Activated naive CD8-positive, alpha-beta T cell treated with anti-CD3 and anti-CD28 coated beads, Interleukin-2, amount 50 U/mL, for 24 hours (primary cell): ENCODE measurements at regions not wholly inside any gene's neighbourhood (a gene's known extent, or its start where the extent isn't known, plus 50 kb on each side); places are given as distances from the start of the nearest gene placed in this dataset.
A peak's percentile ranks its signal among the peaks of the same experiment; 100 is the strongest.

Experiments
- ATAC-seq: fragments of 150-1000 bp; cut with Tn5 transposase; one replicate; pipeline ENCODE4 v1.10.0; 2021
- DNase-seq: peaks from one replicate; pipeline ENCODE4 v3.0.0; 2021
- H3K27ac Mint-ChIP-seq: one replicate; pipeline ENCODE4 v1.8.0; 2021; ENCODE audit warnings: mild to moderate bottlenecking, mixed read lengths
- H3K27me3 Mint-ChIP-seq: one replicate; pipeline ENCODE4 v1.8.0; 2021; ENCODE audit warnings: mixed read lengths
- H3K36me3 Mint-ChIP-seq: one replicate; pipeline ENCODE4 v1.8.0; 2021; ENCODE audit warnings: low read depth, mixed read lengths
- H3K4me1 Mint-ChIP-seq: one replicate; pipeline ENCODE4 v1.8.0; 2021; ENCODE audit warnings: mixed read lengths
- H3K4me3 Mint-ChIP-seq: one replicate; pipeline ENCODE4 v1.8.0; 2021; ENCODE audit warnings: mild to moderate bottlenecking, moderate library complexity, mixed read lengths
- H3K9me3 Mint-ChIP-seq: one replicate; pipeline ENCODE4 v1.8.0; 2021; ENCODE audit warnings: mixed read lengths

DNA sequence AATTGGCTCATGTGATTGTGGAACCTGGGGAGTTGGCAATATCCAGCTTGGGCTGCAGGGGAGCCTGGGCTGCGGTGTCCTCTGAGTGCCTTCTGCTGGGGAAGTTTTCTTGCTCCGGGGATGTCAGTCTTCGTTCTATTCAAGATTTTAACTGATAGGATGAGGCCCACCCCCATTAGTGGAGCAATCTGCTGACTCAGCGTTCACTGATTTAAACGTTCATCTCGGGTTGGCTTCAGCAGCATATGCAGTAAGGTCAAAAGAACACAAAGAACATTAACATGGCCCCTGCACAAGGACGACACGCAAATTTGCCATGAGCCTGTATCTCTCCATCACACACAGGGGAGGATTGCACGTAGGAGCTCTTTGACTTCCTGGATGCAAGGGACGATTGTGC lies 360.6 kb upstream of the ADARB2 start:
- DNase-seq (no peak), ATAC-seq (no peak)
- no peaks in the 10 kb centered on the region for H3K9me3 Mint-ChIP-seq
- no peak overlapping the region for H3K27ac Mint-ChIP-seq
- H3K36me3 Mint-ChIP-seq: no peaks in the 10 kb centered on the region
- H3K27me3 Mint-ChIP-seq: no peaks in the 10 kb centered on the region
- H3K4me1 Mint-ChIP-seq: no peaks in the 10 kb centered on the region
- H3K4me3 Mint-ChIP-seq: no peak overlapping the region

DNA sequence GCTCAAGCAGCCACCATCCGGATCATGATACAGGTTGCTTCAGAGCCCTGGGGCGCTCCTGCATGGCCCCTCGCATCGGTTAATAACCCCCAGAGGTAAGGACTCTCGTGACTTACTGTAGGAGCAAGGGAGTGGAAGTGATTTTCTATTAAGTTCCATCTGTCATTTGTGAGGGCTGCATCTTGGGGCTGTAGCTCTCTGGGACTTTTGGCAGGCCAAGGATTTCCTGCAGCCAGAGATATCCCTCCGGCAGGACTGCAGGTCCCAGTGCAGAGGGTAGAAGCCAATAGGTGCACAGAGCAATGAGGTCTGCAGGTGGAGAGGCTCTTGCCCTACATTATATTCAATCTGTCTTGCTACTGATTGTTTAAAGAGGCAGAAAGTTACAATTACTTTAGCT lies 356.8 kb upstream of the ADARB2 start:
- no peaks in the 10 kb centered on the region for H3K27me3 Mint-ChIP-seq
- DNase-seq: no peak
- H3K4me3 Mint-ChIP-seq: no peak overlapping the region
- ATAC-seq: no peak
- H3K4me1 Mint-ChIP-seq: no peaks in the 10 kb centered on the region
- H3K36me3 Mint-ChIP-seq: no peaks in the 10 kb centered on the region
- H3K27ac Mint-ChIP-seq: no peak overlapping the region
- H3K9me3 Mint-ChIP-seq: no peaks in the 10 kb centered on the region

DNA sequence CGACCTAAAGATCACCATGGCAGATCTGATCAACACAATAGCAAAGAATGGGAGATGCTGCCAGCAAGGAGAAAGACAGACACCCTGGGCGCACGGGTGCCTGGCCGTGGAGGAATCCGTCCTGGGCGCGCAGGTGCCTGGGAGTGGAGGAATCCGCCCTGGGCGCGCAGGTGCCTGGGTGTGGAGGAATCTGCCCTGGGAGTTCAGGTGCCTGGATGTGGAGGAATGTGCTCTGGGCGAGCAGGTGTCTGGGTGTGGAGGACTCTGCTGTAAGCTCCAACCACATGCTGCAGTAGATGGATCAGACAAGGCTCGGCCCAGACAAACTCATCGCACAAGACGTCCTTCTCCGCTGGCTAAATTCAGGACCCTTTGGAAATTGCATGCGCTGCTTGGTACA lies 346.3 kb upstream of the ADARB2 start:
- no peak for ATAC-seq
- Mint-ChIP-seq H3K27me3 (peaks cover 3% of the 10 kb centered on the region), H3K9me3 (peaks cover 4% of the 10 kb centered on the region), H3K27ac (no peak overlapping the region), H3K36me3 (no peaks in the 10 kb centered on the region), H3K4me1 (no peaks in the 10 kb centered on the region), H3K4me3 (no peak overlapping the region)
- no peak for DNase-seq

DNA sequence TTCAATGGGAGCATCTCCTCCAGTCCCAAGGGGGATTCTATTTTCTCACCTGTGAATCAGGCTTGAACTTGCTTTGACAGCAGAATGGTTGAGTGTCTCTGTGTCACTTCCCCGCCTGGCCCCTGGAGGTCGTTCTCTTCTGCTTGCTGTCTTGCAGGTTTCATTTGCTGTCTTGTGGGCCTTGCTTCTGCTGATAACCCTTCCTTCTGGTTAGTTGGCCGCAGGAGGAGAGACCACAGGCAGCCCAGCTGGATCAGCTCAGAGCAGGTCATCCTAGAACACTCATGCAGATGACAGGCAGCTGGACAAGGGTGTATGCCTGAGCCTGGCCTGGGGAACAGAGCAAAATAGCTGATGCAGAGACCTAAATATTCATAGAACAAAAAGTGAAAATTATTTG lies 344.2 kb upstream of the ADARB2 start:
- no peak overlapping the region for H3K4me3 Mint-ChIP-seq
- no peak overlapping the region for H3K27ac Mint-ChIP-seq
- no peaks in the 10 kb centered on the region for H3K9me3 Mint-ChIP-seq
- peaks cover 3% of the 10 kb centered on the region for H3K27me3 Mint-ChIP-seq
- no peak for DNase-seq
- no peaks in the 10 kb centered on the region for H3K4me1 Mint-ChIP-seq
- ATAC-seq: no peak
- no peaks in the 10 kb centered on the region for H3K36me3 Mint-ChIP-seq

DNA sequence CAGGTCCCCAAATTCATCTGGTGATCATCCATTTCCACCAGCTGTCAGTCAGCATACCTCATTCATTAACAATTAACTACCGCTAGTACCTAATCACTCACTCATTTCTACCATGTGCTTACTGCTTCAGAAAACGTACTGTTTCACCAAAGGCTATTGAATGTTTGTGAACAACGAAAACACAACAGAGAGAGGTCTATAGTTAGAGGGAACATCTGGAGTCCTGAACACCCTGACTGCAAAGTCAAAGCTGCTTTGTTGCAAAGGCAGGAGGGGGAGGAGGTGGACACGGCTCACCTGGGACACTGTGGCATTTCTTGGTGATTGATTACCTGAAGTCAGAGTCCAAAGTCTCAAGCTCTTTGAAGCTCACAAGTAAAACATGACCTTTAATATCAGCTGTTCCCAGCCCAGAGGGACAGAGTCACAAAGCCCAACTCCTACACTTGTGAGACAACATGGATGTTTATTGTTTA lies 342.3 kb upstream of the ADARB2 start:
- H3K36me3 Mint-ChIP-seq: no peaks in the 10 kb centered on the region
- H3K4me1 Mint-ChIP-seq: no peaks in the 10 kb centered on the region
- H3K27ac Mint-ChIP-seq: no peak overlapping the region
- peaks cover 3% of the 10 kb centered on the region for H3K27me3 Mint-ChIP-seq
- H3K9me3 Mint-ChIP-seq: no peaks in the 10 kb centered on the region
- no peak for ATAC-seq
- H3K4me3 Mint-ChIP-seq: no peak overlapping the region
- DNase-seq: no peak

DNA sequence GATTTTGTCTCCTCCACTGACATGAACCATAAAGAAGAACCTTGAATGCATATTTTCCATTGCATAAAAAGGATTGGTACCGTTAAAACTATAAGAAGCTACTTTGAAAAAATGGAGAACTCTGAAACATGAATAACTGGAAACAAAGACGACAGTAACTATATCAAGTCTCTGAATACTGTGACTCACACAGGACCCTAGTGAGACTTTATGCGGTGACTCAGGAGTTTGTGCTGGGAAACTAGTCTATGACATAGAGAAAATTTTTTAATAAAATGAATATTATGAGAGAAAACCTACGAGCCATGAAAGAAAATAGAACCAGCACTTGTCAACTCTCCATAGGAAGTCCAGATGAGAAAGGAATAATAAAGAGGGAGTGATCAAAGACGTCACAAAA lies 339.9 kb upstream of the ADARB2 start:
- Mint-ChIP-seq H3K4me3 (no peak overlapping the region), H3K27me3 (peaks cover 3% of the 10 kb centered on the region), H3K27ac (no peak overlapping the region), H3K9me3 (peaks cover 4% of the 10 kb centered on the region), H3K36me3 (no peaks in the 10 kb centered on the region), H3K4me1 (no peaks in the 10 kb centered on the region)
- no peak for DNase-seq
- no peak for ATAC-seq

DNA sequence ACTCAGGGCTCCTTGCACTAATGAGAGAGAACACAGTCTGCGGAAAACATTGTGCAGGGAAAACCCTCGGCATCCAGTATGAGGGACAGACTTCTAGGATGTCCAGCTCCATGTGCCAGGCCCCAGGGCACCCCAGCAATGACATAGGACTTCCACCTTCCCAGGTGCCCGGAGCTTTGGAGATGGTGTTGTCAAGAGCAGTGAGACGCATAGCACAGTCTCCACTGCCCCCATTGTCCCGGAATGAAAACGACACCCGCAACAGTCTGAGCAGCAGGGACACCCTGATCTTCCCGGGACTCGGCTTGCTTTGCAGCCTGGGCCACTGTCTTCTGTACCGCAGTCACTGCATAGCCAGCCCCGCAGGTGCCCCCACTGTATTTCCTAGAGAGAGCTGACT lies 339.2 kb upstream of the ADARB2 start:
- peaks cover 3% of the 10 kb centered on the region for H3K27me3 Mint-ChIP-seq
- H3K9me3 Mint-ChIP-seq: peaks cover 4% of the 10 kb centered on the region
- no peaks in the 10 kb centered on the region for H3K36me3 Mint-ChIP-seq
- no peak for DNase-seq
- H3K4me1 Mint-ChIP-seq: no peaks in the 10 kb centered on the region
- no peak overlapping the region for H3K27ac Mint-ChIP-seq
- ATAC-seq: no peak
- H3K4me3 Mint-ChIP-seq: no peak overlapping the region

DNA sequence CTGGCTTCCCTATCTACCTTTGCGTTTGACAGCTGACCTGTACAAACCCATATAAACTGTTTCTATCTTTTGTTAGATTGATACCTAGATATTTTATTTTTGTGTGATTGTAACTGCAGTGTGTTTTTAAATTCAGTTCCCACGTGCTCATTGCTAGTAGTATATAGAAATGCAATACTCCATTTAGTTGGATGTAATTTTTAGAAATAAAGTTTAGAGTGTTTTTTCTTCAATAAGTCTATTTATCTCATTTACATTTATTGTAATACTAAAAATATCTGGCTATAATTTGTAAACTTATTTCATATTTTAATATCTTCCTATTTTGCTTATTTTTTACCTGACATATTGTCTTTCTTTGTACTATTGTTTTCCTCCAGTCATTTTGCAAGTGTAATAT lies 329.7 kb upstream of the ADARB2 start:
- no peak overlapping the region for H3K4me3 Mint-ChIP-seq
- H3K27ac Mint-ChIP-seq: no peak overlapping the region
- no peaks in the 10 kb centered on the region for H3K4me1 Mint-ChIP-seq
- no peaks in the 10 kb centered on the region for H3K27me3 Mint-ChIP-seq
- peaks cover 2% of the 10 kb centered on the region for H3K36me3 Mint-ChIP-seq
- ATAC-seq (no peak), DNase-seq (no peak)
- H3K9me3 Mint-ChIP-seq: peaks cover 14% of the 10 kb centered on the region

DNA sequence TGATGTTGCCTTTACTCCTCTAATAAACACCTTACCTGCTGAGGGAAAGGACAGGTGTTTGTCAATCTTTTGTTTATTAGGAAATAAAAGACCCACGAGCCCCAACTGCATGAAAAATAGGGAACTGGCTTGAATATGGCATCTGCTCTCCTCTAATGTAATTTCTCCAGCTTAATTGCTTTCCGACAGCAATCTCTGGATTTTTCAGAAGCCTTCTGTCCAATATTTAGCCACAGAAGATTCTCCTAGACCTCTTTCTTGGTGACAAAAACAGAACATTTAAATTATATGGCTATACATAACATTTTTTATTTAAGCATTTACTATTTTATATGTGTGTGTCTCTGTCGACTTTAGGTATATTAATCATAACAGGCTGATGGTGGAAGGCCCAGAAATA lies 317.4 kb upstream of the ADARB2 start:
- no peak for ATAC-seq
- Mint-ChIP-seq H3K4me3 (no peak overlapping the region), H3K4me1 (peaks cover 7% of the 10 kb centered on the region), H3K27ac (no peak overlapping the region), H3K27me3 (peaks cover 3% of the 10 kb centered on the region), H3K9me3 (peaks cover 10% of the 10 kb centered on the region), H3K36me3 (no peaks in the 10 kb centered on the region)
- no peak for DNase-seq

DNA sequence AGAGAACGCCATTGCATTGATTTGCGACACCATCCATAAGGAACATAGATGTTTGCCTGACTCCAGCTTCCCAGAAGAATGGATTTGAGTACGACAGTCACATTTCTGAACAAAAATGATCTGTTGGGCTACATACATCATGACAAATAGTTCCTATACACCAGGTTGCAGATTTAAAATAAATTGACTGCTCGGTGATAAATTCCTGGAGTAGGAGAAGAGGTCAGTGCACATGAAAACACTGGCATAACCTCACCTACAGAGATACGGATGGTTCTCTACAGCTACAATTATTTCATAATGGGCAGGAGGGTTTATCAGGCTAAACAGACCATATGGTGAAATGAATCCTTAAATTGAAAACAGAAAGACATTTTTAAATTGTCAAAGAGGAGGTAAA lies 316.5 kb upstream of the ADARB2 start:
- H3K36me3 Mint-ChIP-seq: no peaks in the 10 kb centered on the region
- H3K4me1 Mint-ChIP-seq: peaks cover 4% of the 10 kb centered on the region
- no peak for DNase-seq
- peaks cover 3% of the 10 kb centered on the region for H3K27me3 Mint-ChIP-seq
- H3K9me3 Mint-ChIP-seq: peaks cover 10% of the 10 kb centered on the region
- ATAC-seq: no peak
- H3K4me3 Mint-ChIP-seq: no peak overlapping the region
- no peak overlapping the region for H3K27ac Mint-ChIP-seq

DNA sequence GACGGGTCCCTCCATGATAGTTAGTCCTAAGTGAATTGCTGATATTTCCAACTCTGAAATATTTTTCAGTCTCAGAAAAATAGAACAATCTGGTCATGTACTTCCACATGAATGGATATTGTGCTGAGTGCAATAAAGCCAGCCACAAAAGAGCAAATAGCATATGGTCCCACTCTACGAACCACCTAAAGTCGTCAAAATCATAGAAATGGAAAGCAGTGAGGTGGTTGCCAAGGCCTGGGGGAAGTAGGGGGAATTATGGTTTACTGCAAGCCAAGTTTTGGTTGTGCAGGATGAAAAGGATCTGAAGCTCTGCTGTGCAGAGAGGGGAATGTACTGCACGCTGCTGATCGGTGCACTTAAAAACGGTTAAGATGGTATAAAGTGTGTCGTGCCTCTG lies 313.8 kb upstream of the ADARB2 start:
- Mint-ChIP-seq H3K4me1 (no peaks in the 10 kb centered on the region), H3K27ac (no peak overlapping the region), H3K4me3 (no peak overlapping the region)

DNA sequence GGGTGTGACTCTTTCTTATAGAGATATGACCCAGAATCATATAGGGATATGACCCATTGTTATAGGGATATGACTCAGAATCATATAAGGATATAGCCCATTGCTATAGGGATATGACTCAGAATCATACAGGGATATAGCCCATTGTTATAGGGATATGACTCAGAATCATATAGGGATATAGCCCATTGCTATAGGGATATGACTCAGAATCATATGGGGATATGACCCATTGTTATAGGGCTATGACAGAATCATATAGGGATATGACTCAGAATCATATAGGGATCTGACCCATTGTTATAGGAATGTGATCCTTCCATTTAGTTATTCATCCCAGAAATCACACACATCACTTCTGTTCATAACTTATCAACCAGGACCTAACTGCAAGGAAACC lies 312.2 kb upstream of the ADARB2 start:
- no peak for DNase-seq
- H3K27ac Mint-ChIP-seq: no peak overlapping the region
- H3K36me3 Mint-ChIP-seq: no peaks in the 10 kb centered on the region
- H3K27me3 Mint-ChIP-seq: peaks cover 2% of the 10 kb centered on the region
- no peak overlapping the region for H3K4me3 Mint-ChIP-seq
- ATAC-seq: peak; percentile 15
- H3K4me1 Mint-ChIP-seq: no peaks in the 10 kb centered on the region
- peaks cover 10% of the 10 kb centered on the region for H3K9me3 Mint-ChIP-seq

More for the DNA sequence above, 313.8 kb upstream of the ADARB2 start:
- no peaks in the 10 kb centered on the region for H3K36me3 Mint-ChIP-seq
- DNase-seq (no peak), ATAC-seq (no peak)
- peaks cover 10% of the 10 kb centered on the region for H3K9me3 Mint-ChIP-seq
- peaks cover 2% of the 10 kb centered on the region for H3K27me3 Mint-ChIP-seq

DNA sequence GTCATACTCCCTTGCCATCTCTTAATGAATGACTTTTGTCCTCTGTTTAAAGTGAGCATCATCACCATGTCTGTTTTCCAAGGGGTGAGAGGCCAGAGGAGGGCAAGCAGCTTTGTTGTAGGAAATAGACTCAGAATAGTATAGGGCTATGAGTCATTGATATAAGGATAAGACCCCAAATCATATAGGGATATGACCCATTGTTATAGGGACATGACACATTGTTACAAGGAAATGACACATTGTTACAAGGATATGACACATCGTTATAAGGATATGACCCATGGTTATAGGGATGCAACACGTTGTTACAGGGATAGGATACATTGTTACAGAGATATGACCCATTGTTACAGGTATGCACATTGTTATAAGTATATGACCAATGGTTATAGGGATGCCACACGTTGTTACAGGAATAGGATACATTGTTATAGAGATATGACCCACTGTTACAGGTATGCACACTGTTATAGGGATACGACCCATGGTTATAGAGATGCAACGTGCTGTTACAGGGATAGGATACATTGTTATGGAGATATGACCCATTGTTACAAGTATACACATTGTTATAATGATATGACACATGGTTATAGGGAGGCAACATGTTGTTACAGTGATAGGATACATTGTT lies 311.1 kb upstream of the ADARB2 start:
- H3K4me1 Mint-ChIP-seq: no peaks in the 10 kb centered on the region
- ATAC-seq (peak; percentile 46), DNase-seq (no peak)
- H3K27ac Mint-ChIP-seq: no peak overlapping the region
- H3K4me3 Mint-ChIP-seq: no peak overlapping the region
- peaks cover 2% of the 10 kb centered on the region for H3K27me3 Mint-ChIP-seq
- peaks cover 10% of the 10 kb centered on the region for H3K9me3 Mint-ChIP-seq
- H3K36me3 Mint-ChIP-seq: no peaks in the 10 kb centered on the region

DNA sequence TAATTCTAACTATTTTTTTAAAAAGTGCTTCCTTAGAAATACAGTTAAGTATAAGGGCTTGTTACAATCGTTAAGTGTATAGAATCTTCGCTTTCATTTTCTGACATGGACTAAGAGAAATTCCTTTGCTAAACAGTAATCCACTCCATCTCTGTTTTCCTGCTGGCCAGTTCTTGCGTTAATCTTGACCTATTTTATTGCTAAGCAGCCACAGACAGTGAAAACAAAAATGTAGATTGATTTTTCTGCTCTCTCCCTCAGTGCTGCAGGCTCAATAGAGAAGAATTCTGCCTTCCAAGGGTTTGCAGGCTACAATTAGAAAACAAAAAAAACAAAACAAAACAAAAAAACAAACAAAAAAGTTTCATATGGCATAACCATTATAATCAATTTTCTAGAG lies 310.4 kb upstream of the ADARB2 start:
- DNase-seq (no peak), ATAC-seq (no peak)
- H3K9me3 Mint-ChIP-seq: peaks cover 10% of the 10 kb centered on the region
- no peak overlapping the region for H3K27ac Mint-ChIP-seq
- no peaks in the 10 kb centered on the region for H3K4me1 Mint-ChIP-seq
- no peaks in the 10 kb centered on the region for H3K27me3 Mint-ChIP-seq
- no peak overlapping the region for H3K4me3 Mint-ChIP-seq
- H3K36me3 Mint-ChIP-seq: no peaks in the 10 kb centered on the region

DNA sequence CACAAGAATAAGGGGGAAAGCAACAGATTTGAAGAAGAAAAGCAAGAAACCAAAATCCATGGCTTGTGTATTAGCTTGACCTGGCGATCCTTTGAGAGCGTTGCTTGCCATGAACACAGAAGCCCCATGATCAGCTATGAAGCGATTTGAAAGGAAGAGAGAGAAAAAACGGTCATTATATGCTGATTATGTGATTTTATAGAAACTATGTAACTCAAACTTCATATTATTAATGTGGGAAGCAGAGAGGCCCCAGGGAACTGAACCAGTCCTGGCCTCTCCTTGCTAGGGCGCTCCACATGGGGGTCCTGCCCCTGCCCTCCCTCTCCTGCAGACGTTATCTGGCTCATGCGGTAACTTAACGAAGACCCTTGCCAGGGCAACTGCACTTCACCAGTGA lies 306.1 kb upstream of the ADARB2 start:
- Mint-ChIP-seq H3K36me3 (no peaks in the 10 kb centered on the region), H3K27ac (no peak overlapping the region), H3K27me3 (no peaks in the 10 kb centered on the region), H3K4me1 (no peaks in the 10 kb centered on the region), H3K4me3 (no peak overlapping the region), H3K9me3 (no peaks in the 10 kb centered on the region)
- DNase-seq (no peak), ATAC-seq (no peak)

DNA sequence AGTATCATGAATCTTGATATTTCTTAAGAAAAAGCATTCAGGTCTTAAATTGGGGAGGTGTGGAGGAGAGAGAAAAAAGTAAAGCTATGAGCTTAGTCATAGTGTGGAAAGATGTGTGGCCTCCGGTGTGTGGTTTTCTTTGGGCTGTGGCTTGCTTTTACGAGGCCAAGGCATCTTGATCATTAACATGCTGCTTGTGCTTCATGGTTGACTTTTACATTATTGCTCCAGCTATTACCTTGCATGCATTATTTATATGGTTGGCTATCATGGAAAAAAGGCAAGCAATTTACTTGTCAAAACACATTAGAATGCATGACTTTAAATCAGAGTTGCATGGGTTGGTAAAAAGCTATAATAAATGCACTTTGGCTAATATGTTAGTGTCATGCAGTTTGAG lies 300.7 kb upstream of the ADARB2 start:
- Mint-ChIP-seq H3K4me1 (no peaks in the 10 kb centered on the region), H3K4me3 (no peak overlapping the region), H3K27ac (no peak overlapping the region), H3K27me3 (no peaks in the 10 kb centered on the region), H3K9me3 (peaks cover 7% of the 10 kb centered on the region), H3K36me3 (no peaks in the 10 kb centered on the region)
- DNase-seq: no peak
- ATAC-seq: no peak
